ENCODE measurements at regions not wholly inside any gene's neighbourhood (a gene's known extent, or its start where the extent isn't known, plus 50 kb on each side); places are given as distances from the start of the nearest gene placed in this dataset.

GRCh38 chr14:21933681-21934080, 260.1 kb upstream of the OR4E1 start:
- H3K27me3 ChIP-seq (ENCODE audit: low read depth, low read length), result peaks cover 17% of the 10 kb centered on the region; the same call in 1 of the 2 replicates
- no peak overlapping the region for H3K27ac ChIP-seq (ENCODE audit: low read length)

DNA sequence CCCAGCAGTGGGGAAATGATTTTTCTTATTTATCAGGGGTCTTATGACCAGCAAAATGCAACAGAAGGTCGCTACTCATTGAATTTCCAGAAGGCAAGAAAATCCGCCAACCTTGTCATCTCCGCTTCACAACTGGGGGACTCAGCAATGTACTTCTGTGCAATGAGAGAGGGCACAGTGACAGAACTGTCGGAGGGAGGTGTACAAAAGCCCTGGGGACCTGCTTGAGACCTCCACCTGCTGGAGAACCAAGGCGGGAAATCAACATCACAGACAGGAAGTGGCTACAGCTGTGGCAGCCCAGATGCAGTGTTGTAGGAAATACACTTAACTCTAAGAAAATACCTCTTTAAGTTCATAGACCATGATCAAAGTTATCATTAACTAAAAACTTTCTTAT, 250.9 kb upstream of the OR4E1 start:
- H3K9me3 ChIP-seq (ENCODE audit: insufficient read depth, low read length), result no peaks in the 10 kb centered on the region
- TF ChIP-seq, protein P1, sequence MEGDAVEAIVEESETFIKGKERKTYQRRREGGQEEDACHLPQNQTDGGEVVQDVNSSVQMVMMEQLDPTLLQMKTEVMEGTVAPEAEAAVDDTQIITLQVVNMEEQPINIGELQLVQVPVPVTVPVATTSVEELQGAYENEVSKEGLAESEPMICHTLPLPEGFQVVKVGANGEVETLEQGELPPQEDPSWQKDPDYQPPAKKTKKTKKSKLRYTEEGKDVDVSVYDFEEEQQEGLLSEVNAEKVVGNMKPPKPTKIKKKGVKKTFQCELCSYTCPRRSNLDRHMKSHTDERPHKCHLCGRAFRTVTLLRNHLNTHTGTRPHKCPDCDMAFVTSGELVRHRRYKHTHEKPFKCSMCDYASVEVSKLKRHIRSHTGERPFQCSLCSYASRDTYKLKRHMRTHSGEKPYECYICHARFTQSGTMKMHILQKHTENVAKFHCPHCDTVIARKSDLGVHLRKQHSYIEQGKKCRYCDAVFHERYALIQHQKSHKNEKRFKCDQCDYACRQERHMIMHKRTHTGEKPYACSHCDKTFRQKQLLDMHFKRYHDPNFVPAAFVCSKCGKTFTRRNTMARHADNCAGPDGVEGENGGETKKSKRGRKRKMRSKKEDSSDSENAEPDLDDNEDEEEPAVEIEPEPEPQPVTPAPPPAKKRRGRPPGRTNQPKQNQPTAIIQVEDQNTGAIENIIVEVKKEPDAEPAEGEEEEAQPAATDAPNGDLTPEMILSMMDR (IDR thresholded peaks at IDR 0.05; ENCODE audit: low read depth, low read length), result peak; percentile 38; the same call in 1 of the 2 replicates
- no peak for TF ChIP-seq EZH2phosphoT487 (IDR thresholded peaks at IDR 0.05; ENCODE audit: low read depth)
- H4K20me1 ChIP-seq (ENCODE audit: insufficient read depth, low read length), result no peaks in the 10 kb centered on the region
- H2AFZ ChIP-seq (ENCODE audit: low read depth, low read length), result peak overlapping the region; percentile 47
- peaks cover 6% of the 10 kb centered on the region; the same call in 1 of the 2 replicates for H3K4me1 ChIP-seq (ENCODE audit: low read length)
- peak overlapping the region; percentile 44 for H3K4me2 ChIP-seq (ENCODE audit: low read length)
- H3K27me3 ChIP-seq (ENCODE audit: low read depth, low read length), result peaks cover 15% of the 10 kb centered on the region
- no peaks in the 10 kb centered on the region for H3K36me3 ChIP-seq (replicated peaks; ENCODE audit: low read depth, low read length)
- no peaks in the 10 kb centered on the region for H3K79me2 ChIP-seq (ENCODE audit: low read length)
- H3K27ac ChIP-seq (ENCODE audit: low read length), result no peak overlapping the region
- H3K4me3 ChIP-seq (ENCODE audit: low read length), result peak overlapping the region; percentile 26
- H3K9ac ChIP-seq (ENCODE audit: low read length), result no peak overlapping the region

More at GRCh38 chr14:21933681-21934080, 260.1 kb upstream of the OR4E1 start:
- H3K9me3 ChIP-seq (ENCODE audit: insufficient read depth, low read length), result no peaks in the 10 kb centered on the region
- no peak overlapping the region for H3K4me3 ChIP-seq (ENCODE audit: low read length)
- no peak overlapping the region for H3K4me2 ChIP-seq (ENCODE audit: low read length)
- no peak overlapping the region for H3K9ac ChIP-seq (ENCODE audit: low read length)
- no peaks in the 10 kb centered on the region for H3K4me1 ChIP-seq (ENCODE audit: low read length)
- no peaks in the 10 kb centered on the region for H4K20me1 ChIP-seq (ENCODE audit: insufficient read depth, low read length)
- TF ChIP-seq, protein P1 (IDR thresholded peaks at IDR 0.05; ENCODE audit: low read depth, low read length), result peak; percentile 29; the same call in 1 of the 2 replicates
- no peak for TF ChIP-seq EZH2phosphoT487 (IDR thresholded peaks at IDR 0.05; ENCODE audit: low read depth)
- H3K79me2 ChIP-seq (ENCODE audit: low read length), result no peaks in the 10 kb centered on the region
- H3K36me3 ChIP-seq (replicated peaks; ENCODE audit: low read depth, low read length), result no peaks in the 10 kb centered on the region
- no peak overlapping the region for H2AFZ ChIP-seq (ENCODE audit: low read depth, low read length)

GRCh38 chr14:21923820-21924219, 250.2 kb upstream of the OR4E1 start:
- H3K9ac ChIP-seq (ENCODE audit: low read length), result no peak overlapping the region

GRCh38 chr14:21921453-21921852, 247.8 kb upstream of the OR4E1 start:
- peaks cover 6% of the 10 kb centered on the region; the same call in 1 of the 2 replicates for H3K4me1 ChIP-seq (ENCODE audit: low read length)
- no peak for TF ChIP-seq EZH2phosphoT487 (IDR thresholded peaks at IDR 0.05; ENCODE audit: low read depth)
- TF ChIP-seq, protein P1 (IDR thresholded peaks at IDR 0.05; ENCODE audit: low read depth, low read length), result no peak
- no peaks in the 10 kb centered on the region for H3K9me3 ChIP-seq (ENCODE audit: insufficient read depth, low read length)
- H2AFZ ChIP-seq (ENCODE audit: low read depth, low read length), result no peak overlapping the region
- H3K27ac ChIP-seq (ENCODE audit: low read length), result no peak overlapping the region
- H3K36me3 ChIP-seq (replicated peaks; ENCODE audit: low read depth, low read length), result no peaks in the 10 kb centered on the region
- no peak overlapping the region for H3K4me3 ChIP-seq (ENCODE audit: low read length)
- H4K20me1 ChIP-seq (ENCODE audit: insufficient read depth, low read length), result no peaks in the 10 kb centered on the region
- no peak overlapping the region for H3K9ac ChIP-seq (ENCODE audit: low read length)
- no peak overlapping the region for H3K4me2 ChIP-seq (ENCODE audit: low read length)
- H3K27me3 ChIP-seq (ENCODE audit: low read depth, low read length), result peaks cover 15% of the 10 kb centered on the region
- H3K79me2 ChIP-seq (ENCODE audit: low read length), result no peaks in the 10 kb centered on the region

More at GRCh38 chr14:21923820-21924219, 250.2 kb upstream of the OR4E1 start:
- no peak overlapping the region for H3K4me2 ChIP-seq (ENCODE audit: low read length)
- no peak overlapping the region for H3K4me3 ChIP-seq (ENCODE audit: low read length)
- no peaks in the 10 kb centered on the region for H4K20me1 ChIP-seq (ENCODE audit: insufficient read depth, low read length)
- no peaks in the 10 kb centered on the region for H3K36me3 ChIP-seq (replicated peaks; ENCODE audit: low read depth, low read length)
- H2AFZ ChIP-seq (ENCODE audit: low read depth, low read length), result no peak overlapping the region
- H3K4me1 ChIP-seq (ENCODE audit: low read length), result peaks cover 6% of the 10 kb centered on the region; the same call in 1 of the 2 replicates
- H3K79me2 ChIP-seq (ENCODE audit: low read length), result no peaks in the 10 kb centered on the region
- peaks cover 14% of the 10 kb centered on the region for H3K27me3 ChIP-seq (ENCODE audit: low read depth, low read length)
- H3K27ac ChIP-seq (ENCODE audit: low read length), result no peak overlapping the region
- TF ChIP-seq, protein P1 (IDR thresholded peaks at IDR 0.05; ENCODE audit: low read depth, low read length), result no peak
- no peak for TF ChIP-seq EZH2phosphoT487 (IDR thresholded peaks at IDR 0.05; ENCODE audit: low read depth)
- H3K9me3 ChIP-seq (ENCODE audit: insufficient read depth, low read length), result no peaks in the 10 kb centered on the region

All from OCI-LY3 (cell line).